ENCODE measurements at regions not wholly inside any gene's neighbourhood (a gene's known extent, or its start where the extent isn't known, plus 50 kb on each side); places are given as distances from the start of the nearest gene placed in this dataset.

- intact Hi-C loops (cut with DNase I; ENCODE audit: low total_unique reads) = no loop called here
Observed at GRCh38 chr1:87402241-87403002, 73.7 kb downstream of the LMO4 start.

GRCh38 chr1:87403061-87403820 is 74.6 kb downstream of the LMO4 start:
- H3K27ac ChIP-seq = no peak overlapping the region
- DNase-seq = no peak
- no peaks in the 10 kb centered on the region for H3K27me3 ChIP-seq
- no peak overlapping the region for H3K4me3 ChIP-seq
- WGBS, 2 donors = 61 to 73% methylated on average over 7 of the region's 7 CpGs
- intact Hi-C loops (cut with DNase I; ENCODE audit: low total_unique reads) = no loop called here
- H3K9me3 ChIP-seq = no peaks in the 10 kb centered on the region
- no peaks in the 10 kb centered on the region for H3K36me3 ChIP-seq (ENCODE audit: low read depth, missing control alignments)
- TF ChIP-seq POLR2A (IDR thresholded peaks at IDR 0.05) (no peak), CTCF (IDR thresholded peaks at IDR 0.05) (no peak)
- H3K4me1 ChIP-seq = no peaks in the 10 kb centered on the region

More at GRCh38 chr1:87402241-87403002, 73.7 kb downstream of the LMO4 start:
- Histone ChIP-seq H3K4me1 (no peaks in the 10 kb centered on the region), H3K36me3 (ENCODE audit: low read depth, missing control alignments) (no peaks in the 10 kb centered on the region), H3K4me3 (no peak overlapping the region), H3K27me3 (no peaks in the 10 kb centered on the region), H3K9me3 (no peaks in the 10 kb centered on the region), H3K27ac (no peak overlapping the region)
- DNase-seq = no peak
- TF ChIP-seq CTCF (IDR thresholded peaks at IDR 0.05) = no peak
- no peak for TF ChIP-seq POLR2A (IDR thresholded peaks at IDR 0.05)
- 57 to 64% methylated on average over 6 of the region's 6 CpGs for WGBS, 2 donors

- intact Hi-C loops (cut with DNase I; ENCODE audit: low total_unique reads) = no loop called here
- H3K36me3 ChIP-seq (ENCODE audit: low read depth, missing control alignments) = no peaks in the 10 kb centered on the region
- DNase-seq = no peak
- H3K27me3 ChIP-seq = no peaks in the 10 kb centered on the region
- WGBS, 2 donors = 92 to 94% methylated on average over 3 of the region's 3 CpGs
- no peak for TF ChIP-seq CTCF (IDR thresholded peaks at IDR 0.05)
- no peak for TF ChIP-seq POLR2A (IDR thresholded peaks at IDR 0.05)
- no peaks in the 10 kb centered on the region for H3K4me1 ChIP-seq
- H3K9me3 ChIP-seq = no peaks in the 10 kb centered on the region
- H3K4me3 ChIP-seq = no peak overlapping the region
- H3K27ac ChIP-seq = no peak overlapping the region
Observed at GRCh38 chr1:87404296-87404695, 75.6 kb downstream of the LMO4 start.

GRCh38 chr1:87408665-87409248 is 80.1 kb downstream of the LMO4 start:
- Histone ChIP-seq H3K27ac (no peak overlapping the region), H3K4me1 (no peaks in the 10 kb centered on the region), H3K9me3 (no peaks in the 10 kb centered on the region), H3K36me3 (ENCODE audit: low read depth, missing control alignments) (no peaks in the 10 kb centered on the region), H3K4me3 (no peak overlapping the region), H3K27me3 (no peaks in the 10 kb centered on the region)
- WGBS, 2 donors = 93 to 100% methylated on average over 2 of the region's 2 CpGs
- intact Hi-C loops (cut with DNase I; ENCODE audit: low total_unique reads) = no loop called here
- DNase-seq = no peak
- no peak for TF ChIP-seq CTCF (IDR thresholded peaks at IDR 0.05)
- no peak for TF ChIP-seq POLR2A (IDR thresholded peaks at IDR 0.05)

All from testis (tissue), 2 donors.